Pons (tissue), 1 donor: ENCODE measurements at regions not wholly inside any gene's neighbourhood (a gene's known extent, or its start where the extent isn't known, plus 50 kb on each side); places are given as distances from the start of the nearest gene placed in this dataset.
"Not testable (repeated sequence)": the region's sequence is repeated elsewhere in the genome, so short reads cannot be mapped to it uniquely, and the experiment has no call there.

Experiments
- DNase-seq: peaks from one replicate; pipeline ENCODE4 v3.0.0-alpha.2; 2016; ENCODE audit warnings: low spot score

GRCh38 chr5:153939101-153939500 lies 99.6 kb downstream of the FAM114A2 start:
- no peak for DNase-seq

- no peak for DNase-seq
These were observed 100.4 kb downstream of the FAM114A2 start for GRCh38 chr5:153938191-153938842.

- no peak for DNase-seq
These were observed 101.0 kb downstream of the FAM114A2 start for GRCh38 chr5:153937661-153938060.

- DNase-seq = not testable (repeated sequence)
These were observed 103.6 kb downstream of the FAM114A2 start for GRCh38 chr5:153935151-153935550.

GRCh38 chr5:153926201-153926600 lies 112.5 kb downstream of the FAM114A2 start:
- no peak for DNase-seq

GRCh38 chr5:153919161-153919560 lies 119.5 kb downstream of the FAM114A2 start:
- no peak for DNase-seq

- no peak for DNase-seq
These were observed 131.4 kb downstream of the FAM114A2 start for GRCh38 chr5:153907170-153907775.

- DNase-seq = no peak
These were observed 133.5 kb downstream of the FAM114A2 start for GRCh38 chr5:153905219-153905618.

GRCh38 chr5:153903321-153903720 lies 135.4 kb downstream of the FAM114A2 start:
- DNase-seq = no peak

GRCh38 chr5:153902016-153902415 lies 136.7 kb downstream of the FAM114A2 start:
- DNase-seq = no peak

- no peak for DNase-seq
These were observed 137.3 kb downstream of the FAM114A2 start for GRCh38 chr5:153901449-153901848.

GRCh38 chr5:153900703-153901395 lies 137.9 kb downstream of the FAM114A2 start:
- DNase-seq = no peak

GRCh38 chr5:153899746-153900145 lies 139.0 kb downstream of the FAM114A2 start:
- DNase-seq = no peak

GRCh38 chr5:153896701-153897100 lies 142.0 kb downstream of the FAM114A2 start:
- DNase-seq = peak; percentile 84

- peak; percentile 30 for DNase-seq
These were observed 142.6 kb downstream of the FAM114A2 start for GRCh38 chr5:153896117-153896516.

- DNase-seq = no peak
These were observed 143.4 kb downstream of the FAM114A2 start for GRCh38 chr5:153895266-153895665.

- no peak for DNase-seq
These were observed 144.9 kb downstream of the FAM114A2 start for GRCh38 chr5:153893817-153894216.

- DNase-seq = no peak
These were observed 147.3 kb downstream of the FAM114A2 start for GRCh38 chr5:153891394-153891793.

- no peak for DNase-seq
These were observed 149.9 kb downstream of the FAM114A2 start for GRCh38 chr5:153888781-153889180.

- DNase-seq = no peak
These were observed 153.6 kb downstream of the FAM114A2 start for GRCh38 chr5:153885141-153885540.

GRCh38 chr5:153884612-153884957 lies 154.1 kb downstream of the FAM114A2 start:
- no peak for DNase-seq

- DNase-seq = no peak
These were observed 154.7 kb downstream of the FAM114A2 start for GRCh38 chr5:153883854-153884611.

- DNase-seq = no peak
These were observed 157.0 kb downstream of the FAM114A2 start for GRCh38 chr5:153881687-153882086.
